ENCODE measurements at regions not wholly inside any gene's neighbourhood (a gene's known extent, or its start where the extent isn't known, plus 50 kb on each side); places are given as distances from the start of the nearest gene placed in this dataset.

GRCh38 chr3:19093084-19093483 lies 55.2 kb upstream of the KCNH8 start:
- no peak for DNase-seq (ENCODE audit: low read depth in 2 of 2)

GRCh38 chr3:19077388-19077787 lies 70.9 kb upstream of the KCNH8 start:
- DNase-seq (ENCODE audit: low read depth in 2 of 2) = no peak

- DNase-seq (ENCODE audit: low read depth in 2 of 2) = no peak
Measured at GRCh38 chr3:19075037-19075436, 73.3 kb upstream of the KCNH8 start.

- no peak for DNase-seq (ENCODE audit: low read depth in 2 of 2)
Measured at GRCh38 chr3:19074257-19074900, 73.9 kb upstream of the KCNH8 start.

- no peak for DNase-seq (ENCODE audit: low read depth in 2 of 2)
Measured at GRCh38 chr3:19073341-19074105, 74.8 kb upstream of the KCNH8 start.

GRCh38 chr3:19070325-19070724 lies 78.0 kb upstream of the KCNH8 start:
- DNase-seq (ENCODE audit: low read depth in 2 of 2) = no peak

GRCh38 chr3:19065027-19065426 lies 83.3 kb upstream of the KCNH8 start:
- DNase-seq (ENCODE audit: low read depth in 2 of 2) = no peak

GRCh38 chr3:19063936-19064335 lies 84.4 kb upstream of the KCNH8 start:
- no peak for DNase-seq (ENCODE audit: low read depth in 2 of 2)

- no peak for DNase-seq (ENCODE audit: low read depth in 2 of 2)
Measured at GRCh38 chr3:19060404-19060803, 87.9 kb upstream of the KCNH8 start.

- no peak for DNase-seq (ENCODE audit: low read depth in 2 of 2)
Measured at GRCh38 chr3:19052874-19053273, 95.4 kb upstream of the KCNH8 start.

- DNase-seq (ENCODE audit: low read depth in 2 of 2) = no peak
Measured at GRCh38 chr3:19046440-19046839, 101.9 kb upstream of the KCNH8 start.

- no peak for DNase-seq (ENCODE audit: low read depth in 2 of 2)
Measured at GRCh38 chr3:19030522-19030839, 117.8 kb upstream of the KCNH8 start.

- DNase-seq (ENCODE audit: low read depth in 2 of 2) = no peak
Measured at GRCh38 chr3:19029837-19030521, 118.3 kb upstream of the KCNH8 start.

- no peak for DNase-seq (ENCODE audit: low read depth in 2 of 2)
Measured at GRCh38 chr3:19025441-19025840, 122.9 kb upstream of the KCNH8 start.

GRCh38 chr3:19022546-19022945 lies 125.8 kb upstream of the KCNH8 start:
- no peak for DNase-seq (ENCODE audit: low read depth in 2 of 2)

GRCh38 chr3:19016851-19017250 lies 131.5 kb upstream of the KCNH8 start:
- no peak for DNase-seq (ENCODE audit: low read depth in 2 of 2)

- no peak for DNase-seq (ENCODE audit: low read depth in 2 of 2)
Measured at GRCh38 chr3:19013879-19014278, 134.4 kb upstream of the KCNH8 start.

- DNase-seq (ENCODE audit: low read depth in 2 of 2) = no peak
Measured at GRCh38 chr3:19012846-19013245, 135.5 kb upstream of the KCNH8 start.

- DNase-seq (ENCODE audit: low read depth in 2 of 2) = no peak
Measured at GRCh38 chr3:19002606-19003005, 145.7 kb upstream of the KCNH8 start.

- no peak for DNase-seq (ENCODE audit: low read depth in 2 of 2)
Measured at GRCh38 chr3:18998069-18998468, 150.2 kb upstream of the KCNH8 start.

- DNase-seq (ENCODE audit: low read depth in 2 of 2) = no peak
Measured at GRCh38 chr3:18992709-18993108, 155.6 kb upstream of the KCNH8 start.

GRCh38 chr3:18989237-18989795 lies 159.0 kb upstream of the KCNH8 start:
- DNase-seq (ENCODE audit: low read depth in 2 of 2) = no peak
